ENCODE measurements at regions not wholly inside any gene's neighbourhood (a gene's known extent, or its start where the extent isn't known, plus 50 kb on each side); places are given as distances from the start of the nearest gene placed in this dataset.

GRCh38 chr14:39847194-39847593, 415.0 kb upstream of the FBXO33 start:
- no peak for DNase-seq (ENCODE audit: low spot score)
- no peak overlapping the region for H3K27ac ChIP-seq
- ChIA-PET CTCF (no interaction called here), POLR2A (ENCODE audit: low non-redundant PET) (no interaction called here)
- TF ChIP-seq CTCF (conservative IDR thresholded peaks at IDR 0.05; ENCODE audit: low read depth), result no peak

GRCh38 chr14:39843881-39844280, 411.6 kb upstream of the FBXO33 start:
- no peak for DNase-seq (ENCODE audit: low spot score)
- TF ChIP-seq CTCF (conservative IDR thresholded peaks at IDR 0.05; ENCODE audit: low read depth), result no peak
- ChIA-PET POLR2A (ENCODE audit: low non-redundant PET) (no interaction called here), CTCF (no interaction called here)
- H3K27ac ChIP-seq, result no peak overlapping the region

GRCh38 chr14:39841088-39841487, 408.9 kb upstream of the FBXO33 start:
- TF ChIP-seq CTCF (conservative IDR thresholded peaks at IDR 0.05; ENCODE audit: low read depth), result no peak
- POLR2A ChIA-PET (ENCODE audit: low non-redundant PET), result no interaction called here
- no peak overlapping the region for H3K27ac ChIP-seq
- DNase-seq (ENCODE audit: low spot score), result no peak
- CTCF ChIA-PET, result interaction anchor here (0.9 kb wide), 1 partner anchor 23 kb away, joined by 4 read pairs; no protein-coding TSS in a partner anchor

GRCh38 chr14:39827901-39828655, 395.8 kb upstream of the FBXO33 start:
- ChIA-PET CTCF (no interaction called here), POLR2A (ENCODE audit: low non-redundant PET) (no interaction called here)
- TF ChIP-seq CTCF (conservative IDR thresholded peaks at IDR 0.05; ENCODE audit: low read depth), result no peak
- no peak overlapping the region for H3K27ac ChIP-seq
- DNase-seq (ENCODE audit: low spot score), result no peak

- DNase-seq (ENCODE audit: low spot score), result no peak
- no peak for TF ChIP-seq CTCF (conservative IDR thresholded peaks at IDR 0.05; ENCODE audit: low read depth)
- POLR2A ChIA-PET (ENCODE audit: low non-redundant PET), result no interaction called here
- no peak overlapping the region for H3K27ac ChIP-seq
- CTCF ChIA-PET, result no interaction called here
Observed at GRCh38 chr14:39812532-39813320, 380.5 kb upstream of the FBXO33 start.

- DNase-seq (ENCODE audit: low spot score), result no peak
- ChIA-PET POLR2A (ENCODE audit: low non-redundant PET) (no interaction called here), CTCF (no interaction called here)
- TF ChIP-seq CTCF (conservative IDR thresholded peaks at IDR 0.05; ENCODE audit: low read depth), result no peak
- no peak overlapping the region for H3K27ac ChIP-seq
Observed at GRCh38 chr14:39807271-39807670, 375.0 kb upstream of the FBXO33 start.

Data from RWPE1 (cell line).